HCT116 (cell line): ENCODE measurements at regions not wholly inside any gene's neighbourhood (a gene's known extent, or its start where the extent isn't known, plus 50 kb on each side); places are given as distances from the start of the nearest gene placed in this dataset.

Source experiments
- CEBPB ChIP-seq: IDR thresholded peaks from 2 replicates; pipeline ENCODE4 v1.6.1; 2012; ENCODE audit warnings: low read depth
- CTCF ChIP-seq, 3 experiments: fragments of 200-600 bp in 1 of 3; sonication (generic) in 1 of 3; IDR thresholded peaks in 2 of 3; conservative IDR thresholded peaks in 1 of 3; 2 replicates each; pipeline ENCODE4 v1.5.1; 2012 to 2017; ENCODE audit warnings: low read depth in 2 of 3, low read length in 2 of 3, antibody characterized with exemption in 1 of 3, borderline replicate concordance in 1 of 3, control low read depth in 1 of 3, mild to moderate bottlenecking in 1 of 3, mixed read lengths in 1 of 3, mixed run types in 1 of 3, moderate library complexity in 1 of 3; ENCODE audit not compliant: insufficient read depth in 1 of 3
- EGR1 ChIP-seq: IDR thresholded peaks from 2 replicates; pipeline ENCODE4 v1.6.1; 2012; ENCODE audit warnings: low read depth
- EZH2 ChIP-seq: fragments of 200-600 bp; sonication (generic); IDR thresholded peaks from 2 replicates; pipeline ENCODE4 v1.6.1; 2017; ENCODE audit warnings: antibody characterized with exemption, mixed run types
- POLR2A ChIP-seq: IDR thresholded peaks from 2 replicates; pipeline ENCODE4 v1.7.0; 2011; ENCODE audit warnings: borderline replicate concordance; ENCODE audit not compliant: insufficient read depth, insufficient read length; ENCODE audit errors: extremely low read depth
- POLR2AphosphoS5 ChIP-seq: IDR thresholded peaks from 2 replicates; pipeline ENCODE4 v1.6.1; 2011; ENCODE audit warnings: mild to moderate bottlenecking, low read depth, low read length, moderate library complexity
- SIN3A ChIP-seq: IDR thresholded peaks from 2 replicates; pipeline ENCODE4 v1.6.1; 2012; ENCODE audit warnings: low read depth
- SRF ChIP-seq: IDR thresholded peaks from 2 replicates; pipeline ENCODE4 v1.6.1; 2012; ENCODE audit warnings: low read depth
- ZBTB33 ChIP-seq: IDR thresholded peaks from 2 replicates; pipeline ENCODE4 v1.6.1; 2011; ENCODE audit warnings: mild to moderate bottlenecking, low read length, moderate library complexity; ENCODE audit not compliant: insufficient replicate concordance; ENCODE audit errors: extremely low read depth
- TF ChIP-seq, protein P1 (sequence below): IDR thresholded peaks from 2 replicates; pipeline ENCODE4 v1.6.1; 2012

GRCh38 chr9:86868616-86869015 lies 78.7 kb downstream of the GAS1 start:
- TF ChIP-seq, protein P1, sequence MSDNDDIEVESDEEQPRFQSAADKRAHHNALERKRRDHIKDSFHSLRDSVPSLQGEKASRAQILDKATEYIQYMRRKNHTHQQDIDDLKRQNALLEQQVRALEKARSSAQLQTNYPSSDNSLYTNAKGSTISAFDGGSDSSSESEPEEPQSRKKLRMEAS, result no peak
- TF ChIP-seq CTCF (IDR thresholded peaks at IDR 0.05 in 2 of 3, conservative IDR thresholded peaks at IDR 0.05 in 1 of 3; ENCODE audit: borderline replicate concordance in 1 of 3, insufficient read depth in 1 of 3, low read depth in 2 of 3, low read length in 2 of 3), result no peak
- TF ChIP-seq EZH2, result no peak
- TF ChIP-seq POLR2AphosphoS5, result no peak
- TF ChIP-seq SRF, result no peak
- no peak for TF ChIP-seq POLR2A
- no peak for TF ChIP-seq SIN3A
- TF ChIP-seq CEBPB, result no peak
- TF ChIP-seq EGR1, result no peak
- no peak for TF ChIP-seq ZBTB33
